Choroid plexus epithelial cell (primary cell): ENCODE measurements at regions not wholly inside any gene's neighbourhood (a gene's known extent, or its start where the extent isn't known, plus 50 kb on each side); places are given as distances from the start of the nearest gene placed in this dataset.

ENCODE experiments used
- DNase-seq: peaks from one replicate; pipeline ENCODE4 v3.0.0-alpha.2; 2010; ENCODE audit warnings: low read depth
- H3K4me3 ChIP-seq: 2 replicates; pipeline ENCODE4 v1.5.1; 2011; ENCODE audit warnings: low read depth, mild to moderate bottlenecking, control low read depth, low read length, moderate library complexity
- TF ChIP-seq, protein P1 (sequence below): conservative IDR thresholded peaks from 2 replicates; pipeline ENCODE4 v1.5.1; 2011; ENCODE audit warnings: low read depth, mild to moderate bottlenecking, control low read depth, inconsistent platforms, low read length, moderate library complexity

DNA sequence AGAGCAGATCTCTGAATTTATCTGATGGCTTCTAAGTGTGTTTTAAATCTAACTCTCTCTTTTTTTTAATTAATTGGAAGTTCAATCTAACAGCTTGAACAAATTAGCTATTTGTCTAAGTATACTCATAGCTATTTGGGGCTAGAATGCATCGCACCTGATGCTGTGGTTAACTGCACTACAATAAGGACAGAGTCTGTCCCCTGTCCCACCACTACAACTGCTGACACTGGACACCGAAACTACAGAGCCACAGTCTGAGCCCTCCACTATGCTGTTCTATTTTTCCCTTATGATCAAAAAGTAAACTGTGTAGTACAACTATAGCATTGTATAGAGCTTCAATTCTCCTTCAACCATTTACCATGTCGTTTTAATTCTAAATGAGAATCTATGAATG, 89.4 kb upstream of the AHR start:
- DNase-seq, result no peak
- no peak overlapping the region for H3K4me3 ChIP-seq
- TF ChIP-seq, protein P1, sequence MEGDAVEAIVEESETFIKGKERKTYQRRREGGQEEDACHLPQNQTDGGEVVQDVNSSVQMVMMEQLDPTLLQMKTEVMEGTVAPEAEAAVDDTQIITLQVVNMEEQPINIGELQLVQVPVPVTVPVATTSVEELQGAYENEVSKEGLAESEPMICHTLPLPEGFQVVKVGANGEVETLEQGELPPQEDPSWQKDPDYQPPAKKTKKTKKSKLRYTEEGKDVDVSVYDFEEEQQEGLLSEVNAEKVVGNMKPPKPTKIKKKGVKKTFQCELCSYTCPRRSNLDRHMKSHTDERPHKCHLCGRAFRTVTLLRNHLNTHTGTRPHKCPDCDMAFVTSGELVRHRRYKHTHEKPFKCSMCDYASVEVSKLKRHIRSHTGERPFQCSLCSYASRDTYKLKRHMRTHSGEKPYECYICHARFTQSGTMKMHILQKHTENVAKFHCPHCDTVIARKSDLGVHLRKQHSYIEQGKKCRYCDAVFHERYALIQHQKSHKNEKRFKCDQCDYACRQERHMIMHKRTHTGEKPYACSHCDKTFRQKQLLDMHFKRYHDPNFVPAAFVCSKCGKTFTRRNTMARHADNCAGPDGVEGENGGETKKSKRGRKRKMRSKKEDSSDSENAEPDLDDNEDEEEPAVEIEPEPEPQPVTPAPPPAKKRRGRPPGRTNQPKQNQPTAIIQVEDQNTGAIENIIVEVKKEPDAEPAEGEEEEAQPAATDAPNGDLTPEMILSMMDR, result no peak

- no peak for DNase-seq
- TF ChIP-seq, protein P1, result no peak
- H3K4me3 ChIP-seq, result no peak overlapping the region
These were observed 87.1 kb upstream of the AHR start for GRCh38 chr7:17211307-17211836.

GRCh38 chr7:17212188-17212587, 86.3 kb upstream of the AHR start:
- DNase-seq, result no peak
- H3K4me3 ChIP-seq, result no peak overlapping the region
- TF ChIP-seq, protein P1, result no peak

GRCh38 chr7:17227766-17228490, 70.5 kb upstream of the AHR start:
- TF ChIP-seq, protein P1, result no peak
- DNase-seq, result peak; percentile 27

DNA sequence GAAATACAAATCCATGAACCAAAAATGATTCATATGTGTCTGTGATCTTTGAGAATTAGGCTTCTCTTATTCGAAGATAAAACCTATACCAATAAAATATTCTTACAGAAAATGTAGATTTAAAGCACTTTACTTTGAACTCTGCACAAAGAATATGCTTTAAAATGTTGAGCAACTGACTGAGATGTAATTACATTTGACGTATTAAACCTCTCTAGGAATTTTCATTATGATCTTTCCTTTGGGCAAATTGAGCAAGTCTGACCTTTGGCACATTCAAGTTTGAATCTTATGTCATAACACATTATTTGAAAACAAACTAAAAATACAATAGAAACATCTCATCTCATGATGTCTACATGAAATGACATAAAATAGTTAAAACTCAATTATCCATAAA, 69.2 kb upstream of the AHR start:
- TF ChIP-seq, protein P1, result no peak
- no peak overlapping the region for H3K4me3 ChIP-seq
- DNase-seq, result no peak

More at GRCh38 chr7:17227766-17228490, 70.5 kb upstream of the AHR start:
- H3K4me3 ChIP-seq, result no peak overlapping the region

- DNase-seq, result no peak
- TF ChIP-seq, protein P1, result no peak
- no peak overlapping the region for H3K4me3 ChIP-seq
These were observed 68.2 kb upstream of the AHR start for GRCh38 chr7:17230099-17230807.

- DNase-seq, result peak; percentile 63
- H3K4me3 ChIP-seq, result no peak overlapping the region
- TF ChIP-seq, protein P1, result no peak
These were observed 64.8 kb upstream of the AHR start for GRCh38 chr7:17233603-17234002.
